HG02943 (cell line): ENCODE measurements at regions not wholly inside any gene's neighbourhood (a gene's known extent, or its start where the extent isn't known, plus 50 kb on each side); places are given as distances from the start of the nearest gene placed in this dataset.

Source experiments
- ATAC-seq: cut with Tn5 transposase; IDR thresholded peaks from one replicate; pipeline ENCODE4 v1.9.1; 2021; ENCODE audit warnings: mild to moderate bottlenecking, low read depth, moderate library complexity; ENCODE audit not compliant: unreplicated experiment

GRCh38 chr13:97133554-97133953 lies 88.6 kb upstream of the MBNL2 start:
- no peak for ATAC-seq

- no peak for ATAC-seq
Measured at GRCh38 chr13:97133955-97134354, 88.2 kb upstream of the MBNL2 start.

- no peak for ATAC-seq
Measured at GRCh38 chr13:97134364-97135095, 87.6 kb upstream of the MBNL2 start.

GRCh38 chr13:97135883-97136282 lies 86.2 kb upstream of the MBNL2 start:
- ATAC-seq = no peak

GRCh38 chr13:97136418-97136817 lies 85.7 kb upstream of the MBNL2 start:
- no peak for ATAC-seq

GRCh38 chr13:97139691-97140090 lies 82.4 kb upstream of the MBNL2 start:
- ATAC-seq = no peak

GRCh38 chr13:97140131-97140530 lies 82.0 kb upstream of the MBNL2 start:
- no peak for ATAC-seq

GRCh38 chr13:97140611-97141010 lies 81.5 kb upstream of the MBNL2 start:
- no peak for ATAC-seq

GRCh38 chr13:97141097-97141496 lies 81.0 kb upstream of the MBNL2 start:
- no peak for ATAC-seq

- peak; percentile 81 for ATAC-seq
Measured at GRCh38 chr13:97141564-97142005, 80.5 kb upstream of the MBNL2 start.

- ATAC-seq = no peak
Measured at GRCh38 chr13:97142452-97142851, 79.7 kb upstream of the MBNL2 start.

GRCh38 chr13:97145057-97145456 lies 77.1 kb upstream of the MBNL2 start:
- no peak for ATAC-seq

GRCh38 chr13:97148894-97149293 lies 73.2 kb upstream of the MBNL2 start:
- ATAC-seq = no peak

GRCh38 chr13:97160421-97160820 lies 61.7 kb upstream of the MBNL2 start:
- no peak for ATAC-seq

- no peak for ATAC-seq
Measured at GRCh38 chr13:97161582-97162231, 60.4 kb upstream of the MBNL2 start.

GRCh38 chr13:97165502-97166425 lies 56.4 kb upstream of the MBNL2 start:
- ATAC-seq = no peak

- ATAC-seq = no peak
Measured at GRCh38 chr13:97171136-97171535, 51.0 kb upstream of the MBNL2 start.
